ENCODE measurements at regions not wholly inside any gene's neighbourhood (a gene's known extent, or its start where the extent isn't known, plus 50 kb on each side); places are given as distances from the start of the nearest gene placed in this dataset.

GRCh38 chr1:94624203-94624602 lies 82.6 kb upstream of the F3 start:
- no peak overlapping the region for H3K4me3 ChIP-seq (ENCODE audit: low read length)
- no peaks in the 10 kb centered on the region for H3K27me3 ChIP-seq (ENCODE audit: insufficient read depth, low read length, poor library complexity, severe bottlenecking)
- Mint-ChIP-seq H3K9me3 (no peaks in the 10 kb centered on the region), H3K4me1 (no peaks in the 10 kb centered on the region), H3K36me3 (peaks cover 0 to 1% (median 0%) of the 10 kb centered on the region in 3 donors), H3K27me3 (peaks cover 2 to 5% of the 10 kb centered on the region in 2 donors), H3K27ac (no peak overlapping the region), H3K4me3 (no peak overlapping the region)
- H3K9me3 ChIP-seq (ENCODE audit: low read length), result no peaks in the 10 kb centered on the region
- POLR2A ChIA-PET, result no interaction called here
- DNase-seq, result no peak
- no peaks in the 10 kb centered on the region for H3K4me1 ChIP-seq (ENCODE audit: insufficient read depth, low read length)
- CTCF ChIA-PET, result no interaction called here
- H3K27ac ChIP-seq (ENCODE audit: low read depth, low read length), result no peak overlapping the region
- no peaks in the 10 kb centered on the region for H3K36me3 ChIP-seq (ENCODE audit: insufficient read depth, low read length)

DNA sequence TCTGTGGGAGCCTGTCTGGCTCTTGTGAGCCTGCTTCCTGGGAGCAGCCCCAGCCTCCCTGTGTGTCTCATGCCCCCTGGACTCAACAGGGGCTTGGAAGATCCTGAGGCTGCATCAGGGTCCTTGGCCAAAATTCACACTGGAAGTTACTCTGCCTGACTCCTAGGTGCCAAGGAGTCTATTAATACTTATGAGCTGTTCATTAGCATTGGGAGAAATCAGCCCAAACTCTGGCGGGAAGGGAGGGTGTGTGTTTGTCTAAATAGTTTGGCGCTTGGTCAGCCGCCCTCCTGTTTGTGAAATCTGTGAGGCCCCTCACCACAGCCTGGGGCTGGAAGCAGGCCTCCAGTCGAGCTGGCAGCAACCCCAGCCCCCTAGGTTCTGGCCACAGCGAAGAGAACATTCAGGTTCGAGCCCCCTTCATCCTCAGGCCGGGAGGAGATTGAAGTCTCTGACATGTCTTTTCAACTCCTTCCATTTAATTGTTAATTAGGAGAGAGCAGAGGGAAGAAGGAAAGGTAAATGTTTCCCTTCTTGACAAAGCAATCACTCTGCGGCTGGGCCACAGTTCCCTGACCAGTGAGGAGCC lies 82.1 kb upstream of the F3 start:
- H3K9me3 ChIP-seq (ENCODE audit: low read length), result no peaks in the 10 kb centered on the region
- Mint-ChIP-seq H3K9me3 (peaks cover 0 to 2% (median under 1%) of the 10 kb centered on the region in 5 donors), H3K27me3 (peaks cover 2 to 5% of the 10 kb centered on the region in 2 donors), H3K4me3 (no peak overlapping the region), H3K27ac (no peak overlapping the region), H3K36me3 (no peaks in the 10 kb centered on the region), H3K4me1 (no peaks in the 10 kb centered on the region)
- no peaks in the 10 kb centered on the region for H3K27me3 ChIP-seq (ENCODE audit: insufficient read depth, low read length, poor library complexity, severe bottlenecking)
- POLR2A ChIA-PET, result no interaction called here
- H3K4me1 ChIP-seq (ENCODE audit: insufficient read depth, low read length), result no peaks in the 10 kb centered on the region
- no peaks in the 10 kb centered on the region for H3K36me3 ChIP-seq (ENCODE audit: insufficient read depth, low read length)
- CTCF ChIA-PET, result no interaction called here
- H3K4me3 ChIP-seq (ENCODE audit: low read length), result no peak overlapping the region
- no peak overlapping the region for H3K27ac ChIP-seq (ENCODE audit: low read depth, low read length)
- no peak for DNase-seq

GRCh38 chr1:94622757-94623156 lies 81.2 kb upstream of the F3 start:
- CTCF ChIA-PET, result no interaction called here
- Mint-ChIP-seq H3K27me3 (peaks cover 2 to 5% of the 10 kb centered on the region in 2 donors), H3K36me3 (no peaks in the 10 kb centered on the region), H3K4me3 (no peak overlapping the region), H3K4me1 (no peaks in the 10 kb centered on the region), H3K27ac (no peak overlapping the region), H3K9me3 (peaks cover 5 to 9% (median 7%) of the 10 kb centered on the region in 5 donors)
- Histone ChIP-seq H3K4me3 (ENCODE audit: low read length) (no peak overlapping the region), H3K36me3 (ENCODE audit: insufficient read depth, low read length) (no peaks in the 10 kb centered on the region), H3K4me1 (ENCODE audit: insufficient read depth, low read length) (no peaks in the 10 kb centered on the region), H3K27me3 (ENCODE audit: insufficient read depth, low read length, poor library complexity, severe bottlenecking) (no peaks in the 10 kb centered on the region), H3K27ac (ENCODE audit: low read depth, low read length) (no peak overlapping the region), H3K9me3 (ENCODE audit: low read length) (no peaks in the 10 kb centered on the region)
- POLR2A ChIA-PET, result no interaction called here
- no peak for DNase-seq

DNA sequence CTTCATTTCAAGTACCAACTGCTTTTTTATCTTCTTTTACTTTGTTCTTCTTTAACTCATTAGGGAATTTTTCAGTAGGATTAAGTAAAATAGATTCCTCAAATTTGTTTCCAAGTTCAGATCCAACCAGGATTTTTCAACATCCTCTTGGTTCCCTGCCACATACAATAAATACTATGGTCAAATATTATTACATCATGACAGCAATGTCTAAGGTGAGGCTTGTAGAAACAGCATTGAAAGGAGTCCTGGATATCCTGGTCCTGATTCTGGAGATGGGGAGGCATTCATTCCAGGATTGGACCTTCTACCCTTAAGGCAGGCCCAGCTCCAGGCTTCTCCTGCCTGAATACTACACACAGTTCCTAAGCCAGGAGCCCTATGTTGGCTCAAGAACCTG lies 80.2 kb upstream of the F3 start:
- H3K27me3 ChIP-seq (ENCODE audit: insufficient read depth, low read length, poor library complexity, severe bottlenecking), result no peaks in the 10 kb centered on the region
- ChIA-PET CTCF (no interaction called here), POLR2A (no interaction called here)
- no peaks in the 10 kb centered on the region for H3K36me3 Mint-ChIP-seq
- H3K27me3 Mint-ChIP-seq, result peaks cover 2 to 5% of the 10 kb centered on the region in 2 donors
- no peaks in the 10 kb centered on the region for H3K36me3 ChIP-seq (ENCODE audit: insufficient read depth, low read length)
- no peak overlapping the region for H3K4me3 Mint-ChIP-seq
- H3K27ac Mint-ChIP-seq, result peak overlapping the region in 1 of 8 donors; percentile 12
- no peak overlapping the region for H3K4me3 ChIP-seq (ENCODE audit: low read length)
- H3K4me1 ChIP-seq (ENCODE audit: insufficient read depth, low read length), result no peaks in the 10 kb centered on the region
- no peak for DNase-seq
- no peak overlapping the region for H3K27ac ChIP-seq (ENCODE audit: low read depth, low read length)
- no peaks in the 10 kb centered on the region for H3K4me1 Mint-ChIP-seq
- peaks cover 5 to 9% (median 7%) of the 10 kb centered on the region in 5 donors for H3K9me3 Mint-ChIP-seq
- H3K9me3 ChIP-seq (ENCODE audit: low read length), result no peaks in the 10 kb centered on the region

DNA sequence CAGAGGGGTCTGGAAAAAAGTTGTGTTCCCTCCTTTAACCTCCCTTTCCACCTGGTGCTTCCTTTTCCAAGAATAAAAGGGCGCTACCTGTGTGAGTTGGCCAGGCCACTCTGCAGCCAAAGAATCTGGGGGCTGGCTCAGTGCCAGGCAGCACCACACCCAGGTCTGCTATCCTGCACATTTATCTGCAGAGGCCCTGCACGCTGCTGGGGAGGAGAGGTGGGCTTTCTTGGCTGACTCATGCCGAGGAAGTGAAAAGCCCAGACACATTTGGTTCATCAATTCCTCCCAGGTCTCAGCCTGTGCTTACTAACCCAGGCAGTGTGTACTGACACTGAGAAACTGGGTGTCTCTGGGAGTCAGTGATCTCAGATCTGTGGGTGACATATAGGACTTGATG lies 79.8 kb upstream of the F3 start:
- no peak overlapping the region for H3K4me3 Mint-ChIP-seq
- Histone ChIP-seq H3K27ac (ENCODE audit: low read depth, low read length) (no peak overlapping the region), H3K4me3 (ENCODE audit: low read length) (no peak overlapping the region), H3K27me3 (ENCODE audit: insufficient read depth, low read length, poor library complexity, severe bottlenecking) (no peaks in the 10 kb centered on the region), H3K36me3 (ENCODE audit: insufficient read depth, low read length) (no peaks in the 10 kb centered on the region), H3K9me3 (ENCODE audit: low read length) (no peaks in the 10 kb centered on the region), H3K4me1 (ENCODE audit: insufficient read depth, low read length) (no peaks in the 10 kb centered on the region)
- H3K27ac Mint-ChIP-seq, result no peak overlapping the region
- H3K27me3 Mint-ChIP-seq, result peaks cover 4 to 5% of the 10 kb centered on the region in 2 donors
- DNase-seq, result no peak
- H3K36me3 Mint-ChIP-seq, result no peaks in the 10 kb centered on the region
- POLR2A ChIA-PET, result no interaction called here
- peaks cover 5 to 9% (median 7%) of the 10 kb centered on the region in 5 donors for H3K9me3 Mint-ChIP-seq
- CTCF ChIA-PET, result no interaction called here
- no peaks in the 10 kb centered on the region for H3K4me1 Mint-ChIP-seq

DNA sequence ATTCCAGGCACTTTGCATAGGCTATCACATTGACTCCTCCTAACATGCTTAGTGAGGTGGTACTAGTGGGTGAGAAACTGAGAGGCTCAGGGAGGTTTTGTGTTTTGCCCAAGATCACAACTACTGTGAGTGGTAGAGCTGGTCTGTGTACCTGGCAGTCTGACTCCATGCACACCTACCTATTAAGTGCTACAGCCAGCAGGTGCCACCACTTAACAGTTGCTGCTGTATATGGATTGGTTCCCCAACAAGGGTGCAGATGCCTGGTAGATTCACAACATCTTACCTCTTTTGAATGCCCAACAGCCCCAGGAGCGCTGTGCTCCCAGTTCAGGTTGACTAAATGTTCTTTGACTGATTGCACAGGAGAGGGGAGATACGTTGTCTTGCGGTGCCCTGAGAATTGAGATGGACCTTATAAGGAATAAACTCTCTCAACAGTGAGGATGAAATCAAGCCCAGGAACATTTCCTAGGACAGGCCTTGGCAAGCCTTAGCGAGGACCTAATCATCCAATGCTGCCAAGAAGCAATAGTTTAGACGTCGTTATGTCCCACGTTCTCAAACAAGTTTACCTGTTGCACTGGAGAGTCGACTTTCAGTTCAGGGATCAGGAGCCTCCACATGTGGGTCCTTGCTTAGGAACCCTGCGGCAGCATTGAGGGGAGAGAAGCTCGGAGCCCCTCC lies 78.9 kb upstream of the F3 start:
- H3K36me3 Mint-ChIP-seq, result no peaks in the 10 kb centered on the region
- ChIA-PET POLR2A (no interaction called here), CTCF (no interaction called here)
- no peak overlapping the region for H3K27ac Mint-ChIP-seq
- H3K4me1 Mint-ChIP-seq, result no peaks in the 10 kb centered on the region
- H3K9me3 Mint-ChIP-seq, result peaks cover 5 to 9% (median 7%) of the 10 kb centered on the region in 5 donors
- H3K4me3 Mint-ChIP-seq, result no peak overlapping the region
- Histone ChIP-seq H3K4me3 (ENCODE audit: low read length) (no peak overlapping the region), H3K36me3 (ENCODE audit: insufficient read depth, low read length) (no peaks in the 10 kb centered on the region), H3K4me1 (ENCODE audit: insufficient read depth, low read length) (no peaks in the 10 kb centered on the region), H3K27me3 (ENCODE audit: insufficient read depth, low read length, poor library complexity, severe bottlenecking) (no peaks in the 10 kb centered on the region), H3K9me3 (ENCODE audit: low read length) (no peaks in the 10 kb centered on the region), H3K27ac (ENCODE audit: low read depth, low read length) (no peak overlapping the region)
- H3K27me3 Mint-ChIP-seq, result peaks cover 4 to 5% of the 10 kb centered on the region in 2 donors
- no peak for DNase-seq

DNA sequence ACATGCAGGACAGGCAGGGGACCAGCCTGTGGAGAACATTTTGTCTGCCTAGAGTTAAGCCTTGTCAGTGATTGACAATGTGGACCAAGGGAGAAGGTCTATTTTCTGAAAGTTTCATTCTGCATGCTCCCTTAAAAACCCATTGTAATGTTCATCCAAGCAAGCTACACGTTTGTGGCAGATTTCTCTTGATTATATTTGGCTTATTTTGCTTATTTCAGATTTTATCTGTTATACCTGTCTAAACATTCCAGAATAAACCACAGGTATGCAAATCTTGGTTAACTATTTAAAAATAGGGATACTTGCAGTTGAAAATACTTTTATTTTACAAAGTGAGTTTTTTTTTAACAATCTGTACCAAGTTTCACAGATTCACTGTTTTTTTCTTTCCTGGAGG lies 78.2 kb upstream of the F3 start:
- Histone ChIP-seq H3K27ac (ENCODE audit: low read depth, low read length) (no peak overlapping the region), H3K27me3 (ENCODE audit: insufficient read depth, low read length, poor library complexity, severe bottlenecking) (no peaks in the 10 kb centered on the region), H3K4me3 (ENCODE audit: low read length) (no peak overlapping the region), H3K4me1 (ENCODE audit: insufficient read depth, low read length) (no peaks in the 10 kb centered on the region), H3K36me3 (ENCODE audit: insufficient read depth, low read length) (no peaks in the 10 kb centered on the region), H3K9me3 (ENCODE audit: low read length) (no peaks in the 10 kb centered on the region)
- Mint-ChIP-seq H3K9me3 (peaks cover 5 to 9% (median 7%) of the 10 kb centered on the region in 5 donors), H3K27me3 (peaks cover 4 to 5% of the 10 kb centered on the region in 2 donors), H3K4me1 (no peaks in the 10 kb centered on the region), H3K36me3 (no peaks in the 10 kb centered on the region), H3K27ac (no peak overlapping the region), H3K4me3 (no peak overlapping the region)
- ChIA-PET CTCF (no interaction called here), POLR2A (no interaction called here)
- DNase-seq, result no peak

DNA sequence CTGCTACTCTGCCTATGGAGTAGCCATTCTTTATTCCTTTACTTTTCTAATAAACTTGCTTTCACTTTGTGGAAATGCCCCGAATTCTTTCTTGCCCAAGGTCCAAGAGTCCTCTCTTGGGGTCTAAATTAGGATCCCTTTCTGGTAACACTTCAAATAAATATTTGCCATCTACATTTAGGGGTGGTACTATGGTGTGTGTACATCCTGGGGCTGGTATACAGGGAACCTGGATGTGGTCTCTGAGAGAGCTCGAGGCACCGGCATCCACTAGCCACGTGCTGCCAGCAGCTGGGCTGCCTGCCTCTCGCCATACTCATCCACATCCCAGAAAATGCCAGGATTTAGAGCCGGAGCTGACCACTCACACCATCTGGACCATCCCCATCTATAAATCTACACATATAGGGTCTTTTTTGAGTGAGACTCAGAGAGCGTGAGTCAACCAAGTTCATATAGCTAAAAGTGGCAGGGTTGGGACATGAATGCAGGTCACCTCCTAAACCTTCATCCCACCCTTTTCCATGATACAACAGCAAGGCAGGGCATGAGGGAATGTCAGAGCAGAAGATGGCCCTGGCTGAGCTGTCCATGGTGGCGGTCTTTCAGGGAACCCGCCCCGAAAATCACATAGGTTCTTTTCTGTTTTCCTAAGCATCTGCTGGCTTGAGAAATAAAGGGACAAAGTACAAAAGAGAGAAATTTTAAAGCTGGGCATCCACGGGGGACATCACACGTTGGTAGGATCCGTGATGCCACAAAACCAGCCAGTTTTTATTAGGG lies 76.6 kb upstream of the F3 start:
- Mint-ChIP-seq H3K4me1 (no peaks in the 10 kb centered on the region), H3K4me3 (no peak overlapping the region), H3K9me3 (peaks cover 5 to 9% (median 7%) of the 10 kb centered on the region in 5 donors), H3K36me3 (no peaks in the 10 kb centered on the region), H3K27me3 (peaks cover 4 to 5% of the 10 kb centered on the region in 2 donors), H3K27ac (no peak overlapping the region)
- Histone ChIP-seq H3K27me3 (ENCODE audit: insufficient read depth, low read length, poor library complexity, severe bottlenecking) (no peaks in the 10 kb centered on the region), H3K4me3 (ENCODE audit: low read length) (no peak overlapping the region), H3K9me3 (ENCODE audit: low read length) (no peaks in the 10 kb centered on the region), H3K27ac (ENCODE audit: low read depth, low read length) (no peak overlapping the region), H3K36me3 (ENCODE audit: insufficient read depth, low read length) (no peaks in the 10 kb centered on the region), H3K4me1 (ENCODE audit: insufficient read depth, low read length) (no peaks in the 10 kb centered on the region)
- no peak for DNase-seq
- CTCF ChIA-PET, result no interaction called here
- POLR2A ChIA-PET, result no interaction called here
